ENCODE measurements at regions not wholly inside any gene's neighbourhood (a gene's known extent, or its start where the extent isn't known, plus 50 kb on each side); places are given as distances from the start of the nearest gene placed in this dataset.

DNA sequence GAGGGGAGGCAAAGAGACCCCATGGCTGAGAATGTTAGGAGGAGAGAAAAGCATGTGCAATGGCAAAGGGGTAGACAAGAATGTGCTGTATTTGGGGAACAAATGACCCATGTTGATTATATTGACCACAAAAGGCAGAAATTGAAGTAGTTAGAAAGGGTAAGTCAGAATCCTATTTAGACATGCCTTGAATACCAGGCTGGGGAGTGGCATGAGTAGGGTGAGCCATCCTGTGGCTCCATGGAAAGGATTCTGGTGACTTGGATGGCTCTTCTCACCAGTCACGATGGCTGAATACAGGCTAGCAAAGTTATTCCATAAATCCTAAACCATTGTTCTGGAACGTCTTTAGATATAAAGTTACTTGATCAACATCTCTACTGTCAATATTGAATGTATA lies 73.4 kb upstream of the MEF2C start:
- TF ChIP-seq MAFK (IDR thresholded peaks at IDR 0.05; ENCODE audit: low read depth, low read length) (no peak), CEBPB (IDR thresholded peaks at IDR 0.05; ENCODE audit: low read depth, low read length) (no peak), CHD1 (IDR thresholded peaks at IDR 0.05; ENCODE audit: low read depth, low read length) (no peak), POLR2A (IDR thresholded peaks at IDR 0.05; ENCODE audit: low read depth, low read length) (no peak), SMC3 (IDR thresholded peaks at IDR 0.05; ENCODE audit: low read depth, low read length) (no peak), MXI1 (IDR thresholded peaks at IDR 0.05; ENCODE audit: borderline replicate concordance, low read depth, low read length) (no peak), BHLHE40 (IDR thresholded peaks at IDR 0.05; ENCODE audit: low read depth, low read length) (no peak), FOS (IDR thresholded peaks at IDR 0.05; ENCODE audit: low read depth, low read length) (no peak), RAD21 (IDR thresholded peaks at IDR 0.05; ENCODE audit: low read length) (no peak), MAZ (IDR thresholded peaks at IDR 0.05; ENCODE audit: borderline replicate concordance, low read depth, low read length) (no peak), RCOR1 (IDR thresholded peaks at IDR 0.05; ENCODE audit: insufficient replicate concordance, low read length) (no peak), NFE2L2 (IDR thresholded peaks at IDR 0.05; ENCODE audit: low read depth, low read length) (no peak), ELK1 (IDR thresholded peaks at IDR 0.05; ENCODE audit: borderline replicate concordance, low read depth, low read length) (no peak), CTCF (conservative IDR thresholded peaks at IDR 0.05; ENCODE audit: low read depth, low read length) (no peak), RFX5 (IDR thresholded peaks at IDR 0.05; ENCODE audit: low read depth, low read length) (no peak)
- TF ChIP-seq, protein P1, sequence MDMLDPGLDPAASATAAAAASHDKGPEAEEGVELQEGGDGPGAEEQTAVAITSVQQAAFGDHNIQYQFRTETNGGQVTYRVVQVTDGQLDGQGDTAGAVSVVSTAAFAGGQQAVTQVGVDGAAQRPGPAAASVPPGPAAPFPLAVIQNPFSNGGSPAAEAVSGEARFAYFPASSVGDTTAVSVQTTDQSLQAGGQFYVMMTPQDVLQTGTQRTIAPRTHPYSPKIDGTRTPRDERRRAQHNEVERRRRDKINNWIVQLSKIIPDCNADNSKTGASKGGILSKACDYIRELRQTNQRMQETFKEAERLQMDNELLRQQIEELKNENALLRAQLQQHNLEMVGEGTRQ (IDR thresholded peaks at IDR 0.05; ENCODE audit: low read depth, low read length), result no peak

More for the DNA sequence above, 73.4 kb upstream of the MEF2C start:
- H3K4me3 ChIP-seq (ENCODE audit: insufficient read depth, low read depth, low read length), result no peak overlapping the region
- H3K9ac ChIP-seq (ENCODE audit: low read depth, low read length), result no peak overlapping the region
- intact Hi-C loops (cut with micrococcal nuclease) (no loop called here), in situ Hi-C loops (cut with MboI; ENCODE audit: low sequenced_read_pairs) (no loop called here), dilution Hi-C loops (cut with HindIII; ENCODE audit: low sequenced_read_pairs, unreplicated experiment) (no loop called here)
- H3K9me3 ChIP-seq (ENCODE audit: control insufficient read depth, insufficient read depth, low read length), result no peaks in the 10 kb centered on the region
- H3K27ac ChIP-seq (ENCODE audit: insufficient read depth, low read length), result no peak overlapping the region
- H3K36me3 ChIP-seq (ENCODE audit: control insufficient read depth, insufficient read depth, low read length), result no peaks in the 10 kb centered on the region
- no peak overlapping the region for H3K4ac ChIP-seq (ENCODE audit: low read depth, low read length)
- no peak overlapping the region for H4K91ac ChIP-seq (ENCODE audit: insufficient read depth, low read depth, low read length)
- POLR2A ChIA-PET (ENCODE audit: unreplicated experiment), result no interaction called here
- no peak overlapping the region for H2BK5ac ChIP-seq (ENCODE audit: low read depth, low read length, poor library complexity, severe bottlenecking)
- no peak overlapping the region for H3K23ac ChIP-seq (ENCODE audit: low read depth, low read length)
- peaks cover 3% of the 10 kb centered on the region for H3K27me3 ChIP-seq (ENCODE audit: control insufficient read depth, insufficient read depth, low read length)
- no peaks in the 10 kb centered on the region for H3K9me1 ChIP-seq (ENCODE audit: insufficient read depth, low read length)
- no peak overlapping the region for H2BK15ac ChIP-seq (ENCODE audit: low read depth, low read length)
- no peak overlapping the region for H3K4me2 ChIP-seq (ENCODE audit: low read depth, low read length)
- H4K5ac ChIP-seq (ENCODE audit: low read depth, low read length), result no peak overlapping the region
- H2BK120ac ChIP-seq (ENCODE audit: low read depth, low read length), result no peak overlapping the region
- H4K20me1 ChIP-seq (ENCODE audit: insufficient read depth, low read length), result no peaks in the 10 kb centered on the region
- DNase-seq, result no peak
- no peak overlapping the region for H3K14ac ChIP-seq (replicated peaks; ENCODE audit: low read depth, low read length)
- no peak overlapping the region for H3K56ac ChIP-seq (ENCODE audit: extremely low read depth, insufficient read depth, low read length)
- no peaks in the 10 kb centered on the region for H3K79me1 ChIP-seq (ENCODE audit: low read depth in 1 of 2, low read length in 2 of 2)
- H2AFZ ChIP-seq (replicated peaks; ENCODE audit: low read length, poor library complexity), result no peak overlapping the region
- no CpG with 5 or more reads among the region's 2 CpGs for WGBS, 2 experiments (ENCODE audit: extremely low coverage in 2 of 2, insufficient read length in 1 of 2)
- no peak overlapping the region for H2AK9ac ChIP-seq (replicated peaks; ENCODE audit: low read depth, low read length, poor library complexity)
- no peak overlapping the region for H3K18ac ChIP-seq (ENCODE audit: low read depth, low read length)
- BruUV-seq (replicated peaks), result no TSS peak
- no peak overlapping the region for H2AK5ac ChIP-seq (ENCODE audit: low read depth, low read length)
- H4K8ac ChIP-seq (ENCODE audit: low read depth in 2 of 2, low read length in 2 of 2), result no peak overlapping the region
- ATAC-seq (ENCODE audit: low read depth), result no peak
- H2BK20ac ChIP-seq (ENCODE audit: low read depth, low read length), result no peak overlapping the region
- CTCF ChIA-PET, result no interaction called here
- 0 out of 2 replicates have a peak, but pooled peaks cover 3% of the 10 kb centered on the region for H3K4me1 ChIP-seq (ENCODE audit: control insufficient read depth, insufficient read depth, low read length)
